Activated CD4-positive, CD25-positive, alpha-beta regulatory T cell treated with anti-CD3 and anti-CD28 coated beads, Interleukin-2, amount 50 U/mL, for 24 hours (primary cell): ENCODE measurements at regions not wholly inside any gene's neighbourhood (a gene's known extent, or its start where the extent isn't known, plus 50 kb on each side); places are given as distances from the start of the nearest gene placed in this dataset.

Experiments used
- ATAC-seq, 2 donors: fragments of 150-1000 bp; cut with Tn5 transposase; one replicate each; pipeline ENCODE4 v1.10.0; 2021; ENCODE audit warnings: mild to moderate bottlenecking in 1 of 2, moderate library complexity in 1 of 2

DNA sequence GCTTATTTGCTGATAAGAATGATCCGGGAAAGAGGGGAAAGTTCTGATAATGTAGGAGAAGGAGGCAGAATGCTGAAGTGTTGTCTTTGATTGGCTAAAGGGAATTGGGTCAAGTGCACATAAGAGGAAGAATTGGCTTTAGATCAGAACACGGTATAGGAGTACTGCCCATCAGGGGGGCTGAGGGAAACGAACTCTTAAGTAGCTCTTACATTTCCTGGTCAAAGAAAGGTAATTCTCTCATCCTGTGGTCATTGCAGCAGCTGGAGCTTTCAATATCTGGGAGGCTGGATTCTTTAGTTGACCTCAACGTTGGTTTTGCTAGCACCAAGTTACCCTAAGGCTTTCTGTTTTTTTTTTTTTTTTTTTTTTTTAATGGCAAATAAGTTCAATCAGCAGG, 178.7 kb upstream of the NR3C1 start:
- ATAC-seq, result no peak

DNA sequence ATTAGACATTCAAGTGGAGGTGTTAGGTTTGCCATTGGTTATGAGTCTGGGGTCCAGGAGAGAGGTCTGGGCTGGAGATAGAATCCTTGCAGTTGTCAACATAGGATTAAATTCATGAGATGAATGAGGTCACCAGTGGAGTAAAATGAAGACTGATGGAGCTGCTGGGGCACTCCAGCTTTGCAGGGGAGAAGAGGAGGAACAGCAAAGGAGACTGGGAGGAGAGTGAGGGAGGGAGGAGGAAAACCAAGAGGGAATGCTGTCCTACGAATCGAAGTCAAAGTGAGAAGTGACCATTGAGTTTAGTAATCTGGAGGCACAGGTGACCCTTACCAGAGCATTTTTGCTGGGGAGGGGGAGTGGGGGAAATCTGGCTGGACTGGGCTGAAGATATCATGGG, 178.2 kb upstream of the NR3C1 start:
- no peak for ATAC-seq

DNA sequence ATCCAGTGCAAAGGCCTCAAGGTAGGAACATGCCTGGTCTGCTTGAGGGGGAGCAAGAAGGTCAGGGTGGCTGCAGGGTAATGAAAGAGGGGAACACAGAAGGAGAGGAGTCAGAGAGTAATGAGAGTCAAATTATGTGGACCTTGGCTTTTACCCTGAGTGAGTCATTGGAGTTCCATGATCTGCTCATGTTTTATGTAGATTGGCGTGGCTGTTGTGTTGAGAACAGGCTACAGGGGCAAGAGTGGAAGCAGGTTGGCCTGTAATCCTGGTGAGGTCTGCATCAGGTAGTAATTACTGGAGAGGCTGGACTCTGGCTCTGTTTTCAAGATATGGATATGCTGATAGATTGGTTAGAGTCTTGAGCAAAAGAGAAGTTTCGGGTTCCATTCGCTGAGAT, 177.7 kb upstream of the NR3C1 start:
- ATAC-seq, result no peak

DNA sequence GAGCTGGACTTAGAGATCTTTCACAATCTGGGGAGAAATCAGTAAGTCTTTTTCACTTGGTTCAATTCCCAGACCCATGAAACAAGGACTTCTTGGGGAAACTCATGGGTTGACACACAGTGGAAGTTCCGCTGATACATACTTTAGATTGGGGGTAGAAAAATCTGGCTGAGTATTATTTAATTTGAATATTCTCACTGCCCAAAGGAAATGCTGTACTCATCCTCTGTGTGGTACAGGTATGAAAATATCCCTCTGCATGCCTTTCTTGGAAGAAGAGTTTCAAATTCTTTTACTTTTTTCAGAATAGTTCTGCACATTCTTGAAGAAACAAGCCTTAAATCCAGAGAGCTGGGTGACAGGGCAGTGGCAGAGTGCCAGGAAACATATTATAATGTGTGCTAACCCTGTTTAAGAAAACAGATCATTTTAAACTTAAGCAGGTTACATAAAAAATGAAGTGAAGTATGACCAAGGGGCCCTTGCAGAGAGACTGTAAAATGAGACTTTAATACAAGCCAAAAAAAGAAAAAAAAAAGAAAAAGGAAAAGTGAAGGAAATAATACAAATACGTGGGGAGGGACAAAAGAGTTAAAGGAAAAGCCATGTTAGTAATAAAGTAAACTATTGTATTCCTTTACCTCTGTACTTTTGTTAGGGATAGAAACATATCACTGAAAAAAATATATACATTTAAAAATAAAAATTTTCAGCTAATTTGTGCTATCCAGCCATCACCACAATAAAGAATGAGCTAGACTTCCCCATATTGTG, 173.4 kb upstream of the NR3C1 start:
- no peak for ATAC-seq

DNA sequence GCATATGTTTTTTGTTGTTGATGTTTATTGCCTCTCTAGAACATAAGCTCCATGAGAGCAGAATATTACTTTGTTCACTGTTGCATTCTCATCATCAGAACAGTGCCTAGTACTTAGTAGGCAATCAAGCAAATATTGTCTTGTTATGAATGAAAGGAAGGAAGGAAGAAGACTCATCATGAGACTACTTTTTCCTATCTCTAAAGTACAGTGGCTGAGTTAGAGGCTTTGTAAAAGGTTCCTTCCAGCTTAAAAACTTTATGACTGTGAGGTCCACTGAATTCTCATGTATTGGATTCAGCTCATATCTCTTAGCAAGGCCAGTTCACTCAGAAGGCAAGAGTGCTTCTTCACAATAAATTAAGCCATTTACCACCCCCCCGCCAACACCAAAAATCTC, 171.8 kb upstream of the NR3C1 start:
- ATAC-seq, result no peak

DNA sequence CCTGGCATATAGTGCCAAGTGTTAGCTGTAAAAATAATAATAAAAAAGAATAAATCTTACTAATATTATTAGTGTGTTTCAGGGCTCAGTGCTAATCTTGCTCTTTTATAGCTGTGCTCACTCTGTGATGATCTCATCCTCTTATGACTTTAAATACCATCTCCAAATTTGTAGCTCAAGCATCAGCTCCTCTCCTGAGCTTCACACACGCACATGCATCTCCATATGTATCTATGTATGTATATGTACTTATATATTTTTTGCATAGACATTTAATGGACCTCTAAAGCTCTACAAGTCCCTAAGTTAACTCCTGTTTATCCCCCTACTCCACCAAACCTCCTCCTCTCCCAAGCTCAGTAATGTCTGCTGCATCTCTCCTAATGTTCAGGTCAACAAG, 170.8 kb upstream of the NR3C1 start:
- no peak for ATAC-seq

DNA sequence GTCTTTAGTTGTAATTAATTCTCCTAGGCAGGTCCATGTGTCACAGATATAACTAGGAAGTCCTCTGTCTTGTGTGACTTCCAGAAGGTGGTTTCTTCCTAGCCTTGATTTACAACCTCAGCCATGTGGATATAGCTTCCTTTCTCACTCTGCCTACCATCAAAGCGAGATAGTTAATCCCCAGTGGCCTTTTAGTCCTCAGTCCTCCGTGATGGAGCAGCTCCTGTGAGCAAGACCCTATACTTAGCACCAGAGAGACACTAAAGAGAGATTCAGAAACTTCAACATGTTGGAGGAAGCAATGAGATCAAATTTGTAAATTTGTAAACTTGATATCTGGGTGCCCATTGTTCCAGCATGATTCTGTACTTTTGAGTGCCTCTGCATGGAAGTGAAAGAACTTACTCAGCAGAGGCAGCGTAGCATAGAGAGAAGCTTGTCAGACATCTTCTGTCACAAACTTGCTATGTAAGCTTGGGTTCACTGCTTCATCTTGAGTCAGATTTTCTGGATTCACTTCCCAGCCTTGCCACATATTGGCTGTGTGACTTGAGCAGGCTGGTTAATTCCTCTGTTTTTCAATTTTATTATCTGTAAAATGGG, 170.2 kb upstream of the NR3C1 start:
- no peak for ATAC-seq

DNA sequence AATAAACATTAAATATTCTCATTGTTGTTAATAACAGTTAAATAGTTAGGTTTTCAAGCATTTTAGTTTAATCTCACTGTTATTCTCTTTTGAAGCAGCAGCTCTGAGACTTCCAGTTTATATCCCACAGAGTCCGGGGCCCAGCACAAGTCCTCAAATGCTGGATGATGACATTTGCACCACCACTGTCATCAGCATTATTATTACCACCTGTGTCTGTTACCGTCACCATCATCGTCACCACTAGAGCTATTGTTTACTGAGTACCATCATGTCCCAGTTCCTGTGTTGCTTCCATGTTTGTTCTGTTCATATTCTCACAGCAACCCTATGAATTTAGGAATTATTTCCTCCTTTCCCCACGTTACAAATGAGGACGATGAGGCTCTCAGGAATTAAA, 169.2 kb upstream of the NR3C1 start:
- ATAC-seq, result no peak

DNA sequence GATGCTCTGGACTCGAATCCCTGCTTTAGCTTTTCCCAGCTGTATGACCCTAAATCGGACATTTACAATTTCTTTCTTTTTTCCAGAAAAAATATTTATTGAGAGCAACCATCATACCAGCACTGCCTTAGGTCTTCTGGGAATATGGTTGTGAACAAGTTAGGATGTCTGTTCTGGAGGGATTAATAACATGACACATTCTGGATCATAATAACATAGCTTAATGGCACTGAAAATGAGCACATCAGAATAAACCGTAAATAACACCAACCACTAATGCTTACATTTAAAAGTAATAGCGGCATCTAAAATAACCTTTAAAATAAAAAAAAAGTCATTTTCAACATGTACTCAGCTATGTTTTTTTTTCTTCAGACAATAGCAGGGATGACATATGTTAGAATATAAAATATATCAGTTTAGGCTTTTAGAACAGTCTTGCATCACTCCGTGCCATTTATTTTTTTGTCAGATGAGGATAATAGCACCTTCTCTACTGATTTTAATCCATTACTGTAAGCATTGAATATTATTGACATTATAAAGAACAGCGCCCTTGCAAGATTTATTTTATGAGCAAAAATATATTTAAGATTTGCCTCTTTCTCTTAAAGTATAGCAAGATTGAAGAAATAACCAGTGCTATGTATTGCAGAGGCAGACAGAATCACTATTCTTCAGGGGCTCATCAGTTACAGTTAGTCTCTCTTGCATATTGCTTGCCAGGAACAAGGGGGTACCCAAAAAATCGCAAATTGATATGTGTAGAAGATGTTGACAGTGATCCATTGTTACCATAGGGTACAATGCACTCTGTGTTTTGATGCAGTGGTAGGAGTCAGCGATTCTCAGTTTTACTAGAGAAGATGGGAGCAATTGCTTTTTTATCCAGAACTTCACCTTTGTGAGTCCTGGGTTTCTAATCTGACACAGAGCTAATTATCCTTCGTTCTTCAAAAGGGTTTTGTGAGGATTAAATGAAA, 168.4 kb upstream of the NR3C1 start:
- ATAC-seq, result no peak

DNA sequence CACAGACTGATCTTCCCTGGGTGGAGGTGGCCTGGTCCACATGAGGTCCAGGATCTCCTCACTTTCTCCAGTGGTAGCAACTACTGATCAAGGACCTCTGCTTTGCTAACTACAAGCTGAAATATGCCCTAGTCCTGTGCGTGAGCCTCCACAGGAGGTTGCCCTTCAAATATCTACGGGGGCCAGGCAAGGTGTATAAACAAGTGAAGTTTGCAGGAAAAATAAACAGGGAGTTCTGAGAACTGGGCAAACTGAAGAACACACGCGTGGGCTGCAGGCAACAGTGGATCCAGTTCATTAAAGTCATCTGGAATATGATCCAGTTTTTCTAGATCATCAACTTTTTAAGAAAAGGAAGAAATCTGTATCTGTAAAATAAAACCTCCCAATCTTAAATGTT, 167.5 kb upstream of the NR3C1 start:
- no peak for ATAC-seq

DNA sequence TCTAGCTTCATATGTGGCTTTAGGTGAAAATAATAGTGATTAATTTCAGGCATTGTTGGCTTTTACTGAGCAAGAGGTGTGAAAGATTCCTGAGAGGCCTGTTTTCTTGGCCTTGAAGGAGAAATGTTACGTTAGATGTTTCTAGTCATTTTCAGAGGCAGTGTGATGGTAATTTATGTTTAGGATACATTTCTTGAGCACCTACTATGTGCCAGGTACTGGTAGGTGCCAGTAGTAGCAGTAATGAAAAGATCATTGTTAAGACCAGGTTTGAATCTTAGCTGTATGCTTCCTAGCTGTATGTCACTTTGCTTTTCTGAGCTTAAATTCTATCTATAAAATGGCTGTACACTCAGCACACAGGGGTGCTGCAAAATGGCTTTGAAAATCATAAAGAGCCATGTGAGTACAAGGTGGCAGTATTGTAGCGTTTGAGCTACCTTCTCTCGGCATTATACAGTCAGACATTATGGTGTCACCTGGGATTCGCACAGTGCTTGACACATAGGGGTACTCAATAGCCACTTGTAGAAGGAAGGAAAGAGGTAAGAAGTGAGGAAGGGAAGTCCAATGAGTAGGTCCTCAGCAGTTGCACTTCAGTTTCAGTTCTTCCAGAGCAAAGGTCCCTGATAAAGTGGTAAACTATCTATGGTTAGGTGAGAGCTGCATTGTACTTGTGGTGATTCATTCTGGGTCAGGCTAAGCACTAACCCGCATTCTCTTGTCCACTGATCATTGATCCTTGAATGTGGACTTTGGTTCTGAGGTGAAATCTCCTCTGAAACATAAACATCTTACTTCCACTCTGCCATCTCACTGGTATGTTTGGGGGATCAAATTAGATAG, 166.5 kb upstream of the NR3C1 start:
- no peak for ATAC-seq

DNA sequence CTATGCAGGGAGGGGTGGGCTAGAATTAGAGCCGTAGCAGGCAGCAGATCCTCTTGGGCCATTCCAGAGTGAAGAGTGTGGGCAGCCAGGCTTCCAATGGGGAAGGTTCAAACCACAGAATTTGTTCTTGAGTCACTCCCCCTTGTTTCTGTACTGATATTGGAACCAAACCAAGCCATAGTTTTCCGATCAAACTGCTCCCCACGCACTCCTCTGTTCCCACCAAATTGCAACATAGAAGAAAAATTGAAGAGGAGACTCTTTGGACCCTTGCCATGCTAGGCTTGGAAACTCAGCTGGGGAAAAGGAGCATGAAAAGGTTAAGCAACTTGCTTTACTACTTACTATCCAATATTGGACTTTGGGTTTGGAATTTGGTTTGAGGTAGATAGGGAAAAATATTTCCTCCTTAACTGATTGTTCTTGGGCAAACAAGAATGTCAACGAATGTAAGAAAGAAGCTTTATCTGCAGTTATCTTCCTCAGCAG, 165.8 kb upstream of the NR3C1 start:
- ATAC-seq, result no peak

DNA sequence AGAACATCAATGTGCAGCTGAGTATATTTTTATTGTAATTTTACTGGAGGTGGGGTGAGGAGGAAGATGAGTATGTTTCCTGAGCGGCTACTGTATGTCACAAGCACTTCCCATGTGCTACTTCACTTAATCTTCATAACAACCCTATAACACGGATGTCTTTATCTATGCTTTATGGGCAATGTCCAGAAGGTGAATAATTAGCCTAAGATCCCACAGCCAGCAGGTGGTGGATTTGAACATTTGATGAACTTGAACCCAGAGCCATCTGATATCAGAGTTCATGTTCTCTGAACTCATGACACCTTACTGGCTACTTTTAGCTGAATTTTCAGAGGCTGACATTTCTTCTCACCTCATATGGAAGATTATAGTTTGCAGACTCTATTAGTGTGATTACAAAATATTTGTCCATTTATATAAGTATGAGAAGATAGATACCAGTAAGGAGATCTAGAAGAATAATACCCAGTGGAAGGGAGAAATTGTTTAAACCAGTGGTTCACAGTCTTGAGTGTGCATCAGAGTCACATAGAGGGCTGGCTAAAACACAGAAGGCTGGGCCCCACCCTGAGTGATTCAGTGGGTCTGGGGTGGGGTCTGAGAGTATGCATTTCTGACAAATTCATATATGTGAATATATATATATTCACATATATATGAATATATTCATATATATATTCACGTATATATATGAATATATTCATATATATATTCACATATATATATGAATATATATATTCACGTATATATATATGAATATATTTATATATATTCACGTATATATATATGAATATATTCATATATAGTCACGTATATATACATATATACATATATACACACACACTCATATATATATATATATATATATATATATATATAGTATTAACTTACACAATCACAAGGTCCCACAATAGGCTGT, 164.4 kb upstream of the NR3C1 start:
- no peak for ATAC-seq

DNA sequence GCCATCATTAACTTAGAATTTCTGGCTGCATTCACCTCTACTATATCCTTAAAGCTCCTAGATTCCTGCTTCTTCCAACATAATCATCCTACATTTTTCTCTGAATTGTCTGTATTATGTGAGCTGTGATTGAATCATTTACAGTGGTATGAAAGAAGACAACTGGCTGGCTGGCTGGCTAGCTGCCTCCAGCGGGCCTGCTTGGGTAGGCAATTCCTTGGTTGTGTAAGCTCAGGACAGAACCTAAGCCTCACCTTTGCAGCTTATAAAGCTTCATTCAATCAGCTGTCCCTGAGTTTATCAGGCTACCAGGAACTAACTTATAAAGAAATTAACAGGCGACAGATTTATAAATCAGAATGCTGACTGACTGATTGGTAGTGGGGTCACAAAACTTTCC, 162.7 kb upstream of the NR3C1 start:
- ATAC-seq, result no peak

DNA sequence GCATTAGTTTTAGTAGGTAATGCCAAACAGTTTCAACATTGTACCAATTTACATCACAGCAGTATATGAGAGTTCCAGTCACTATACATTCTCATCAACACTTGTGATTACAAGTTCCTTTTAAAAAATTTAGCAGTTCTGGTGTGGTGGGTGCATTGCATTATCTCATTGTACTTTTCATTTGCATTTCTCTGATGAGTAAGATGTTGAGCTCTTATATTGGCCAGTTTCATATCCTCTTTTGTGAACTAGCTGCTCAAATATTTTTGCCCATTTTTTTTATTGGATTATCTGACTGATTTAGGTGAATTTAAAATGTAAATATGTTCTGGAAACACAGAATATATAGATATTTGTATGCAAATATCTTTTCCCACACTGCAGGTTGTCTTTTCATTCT, 160.9 kb upstream of the NR3C1 start:
- peak in 1 of 2 donors; percentile 68 for ATAC-seq

DNA sequence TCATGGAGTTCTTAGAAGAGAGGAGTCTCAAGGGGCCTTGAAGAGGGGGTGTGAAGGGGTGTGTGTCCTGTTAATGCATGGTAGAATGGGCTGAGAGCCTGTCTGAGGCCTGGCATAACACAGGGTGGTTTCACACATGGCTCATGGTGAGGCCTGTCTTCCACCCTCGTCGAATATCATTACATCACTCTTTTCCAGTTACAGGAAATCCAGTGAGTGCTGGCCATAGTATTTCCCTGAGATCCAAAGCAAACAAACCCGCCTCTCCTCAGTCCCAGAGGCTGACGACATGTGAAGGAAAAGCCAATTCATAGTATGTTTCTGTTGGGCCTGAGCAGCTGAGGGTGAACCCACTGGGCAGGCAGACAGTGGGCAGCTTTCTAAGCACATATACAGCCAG, 159.4 kb upstream of the NR3C1 start:
- no peak for ATAC-seq

DNA sequence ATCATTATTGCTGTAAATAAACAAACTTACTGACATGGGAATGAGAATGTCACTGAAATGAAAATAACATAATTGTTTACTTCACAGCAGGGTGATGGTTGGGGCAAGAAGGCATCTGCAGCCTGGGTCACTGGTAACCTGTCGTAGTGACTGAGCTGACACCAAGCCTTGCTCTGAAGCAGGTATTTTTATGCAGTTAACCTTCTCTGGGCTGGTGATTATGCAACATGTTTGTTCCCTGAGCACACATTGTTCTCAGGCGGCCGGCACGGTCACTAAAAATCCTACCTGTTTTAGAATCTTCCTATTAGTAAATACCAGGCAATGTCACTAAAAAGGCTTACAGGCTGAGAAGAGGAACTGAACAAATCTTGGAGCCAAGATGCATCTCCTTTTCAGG, 157.7 kb upstream of the NR3C1 start:
- no peak for ATAC-seq

DNA sequence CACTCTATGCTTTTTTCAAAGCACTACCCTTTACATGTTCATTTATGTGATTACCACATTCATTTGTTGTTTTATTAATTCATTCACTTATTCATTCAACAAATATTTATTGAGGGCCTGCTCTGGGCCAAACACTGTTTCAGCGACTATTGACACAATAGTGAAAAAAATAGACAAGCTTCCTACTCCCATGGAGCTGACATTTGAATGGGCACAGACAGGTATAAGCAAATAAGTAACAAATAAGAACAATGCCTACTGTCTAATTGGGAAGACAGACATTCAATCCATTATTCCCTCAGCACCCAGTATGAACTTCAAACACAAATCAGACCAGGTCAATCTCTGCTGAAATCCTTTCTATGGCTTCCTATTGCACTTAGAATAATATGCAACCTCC, 156.9 kb upstream of the NR3C1 start:
- no peak for ATAC-seq

DNA sequence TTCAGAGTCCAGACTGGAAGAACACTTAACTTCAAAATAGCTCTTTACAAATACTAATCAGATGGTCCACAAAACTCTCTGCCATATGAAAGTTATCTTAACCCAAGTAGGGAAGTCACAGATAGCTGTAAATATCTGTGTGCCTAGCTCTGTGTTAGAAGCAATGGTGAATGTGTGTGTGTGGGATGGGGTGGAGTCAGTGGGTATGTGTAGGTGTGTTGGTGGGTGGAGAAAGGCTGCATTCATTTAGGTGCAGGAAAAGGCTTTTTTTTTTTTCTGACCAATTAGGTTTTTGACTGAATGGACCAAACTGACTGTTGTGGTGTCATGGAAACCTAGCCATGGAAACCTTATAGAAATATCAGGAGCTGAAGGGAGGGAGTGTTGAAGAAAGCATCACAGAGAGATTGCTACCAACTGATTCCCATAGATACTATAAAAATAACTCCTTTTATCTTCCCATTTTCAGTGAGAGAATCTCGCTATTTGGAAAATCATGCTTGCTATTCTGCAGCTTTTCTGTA, 156.2 kb upstream of the NR3C1 start:
- no peak for ATAC-seq

DNA sequence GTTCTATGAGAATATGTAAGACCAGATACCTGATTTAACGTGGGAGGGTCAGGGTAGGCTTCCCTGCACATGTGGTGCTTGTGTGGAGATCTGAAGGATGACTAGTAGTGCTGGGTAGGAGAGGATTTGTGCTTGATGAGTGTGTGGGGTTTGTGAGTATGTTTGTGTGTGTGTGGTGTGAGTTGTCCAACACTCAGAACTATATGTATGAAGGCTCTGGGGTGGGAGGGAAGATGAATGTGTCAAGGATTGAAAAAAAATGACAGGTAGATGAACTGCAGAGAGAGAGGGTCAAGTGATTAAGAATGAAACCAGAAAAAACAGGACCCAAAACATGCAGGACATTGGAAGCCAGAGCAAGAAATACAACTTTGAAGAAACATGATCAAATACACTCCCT, 154.6 kb upstream of the NR3C1 start:
- peak; percentile 34 to 38 for ATAC-seq
